NCI-H1092 treated with DMSO at 0.1 percent for 48 hours (cell line): ENCODE measurements at regions not wholly inside any gene's neighbourhood (a gene's known extent, or its start where the extent isn't known, plus 50 kb on each side); places are given as distances from the start of the nearest gene placed in this dataset.

Experiments used
- DNase-seq: peaks from one replicate; lab custom pipeline; 2025; lab: John Stamatoyannopoulos, UW

GRCh38 chrX:43508694-43509093 lies 147.4 kb upstream of the MAOA start:
- DNase-seq, result no peak

- no peak for DNase-seq
Observed at GRCh38 chrX:43510209-43510608, 145.9 kb upstream of the MAOA start.

DNA sequence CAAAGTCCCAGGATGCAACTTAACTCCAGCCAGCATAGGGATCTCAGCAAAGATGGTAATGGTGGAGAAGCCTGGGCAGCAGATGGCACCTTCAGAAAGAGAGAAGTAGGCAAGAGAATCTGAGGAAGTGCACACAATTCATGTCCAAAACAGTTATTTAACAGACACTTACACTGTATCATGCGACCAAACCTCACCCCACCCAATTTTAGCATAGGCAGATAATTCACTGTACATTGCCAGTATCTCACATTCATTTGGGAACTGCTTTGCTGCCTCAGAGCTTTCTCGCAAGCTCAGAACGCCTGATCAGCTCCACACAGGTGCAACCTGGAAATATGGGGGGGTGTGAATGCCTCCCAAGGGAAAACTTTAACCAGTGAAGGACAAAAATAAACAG lies 143.0 kb upstream of the MAOA start:
- no peak for DNase-seq

- DNase-seq, result no peak
Observed at GRCh38 chrX:43514820-43515219, 141.3 kb upstream of the MAOA start.

DNA sequence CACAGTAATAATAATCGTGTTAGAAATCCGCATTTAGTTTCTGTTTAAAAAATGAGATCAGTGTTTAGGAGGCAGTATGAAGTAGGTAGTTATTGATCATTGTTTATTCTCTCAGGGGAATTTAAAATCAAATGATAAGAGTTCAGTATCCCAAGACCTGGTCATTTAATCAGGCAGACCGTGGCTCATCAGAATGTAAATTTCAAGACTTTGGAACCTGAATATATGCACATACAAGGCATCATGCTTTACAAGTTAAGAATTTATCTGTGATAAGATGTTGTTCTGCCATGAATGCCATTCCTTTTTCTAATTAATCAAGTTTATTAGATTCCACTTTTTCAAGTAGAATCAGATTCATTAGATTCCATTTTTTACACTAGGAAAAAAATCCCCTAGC lies 133.5 kb upstream of the MAOA start:
- no peak for DNase-seq

- no peak for DNase-seq
Observed at GRCh38 chrX:43525901-43526610, 130.0 kb upstream of the MAOA start.

- DNase-seq, result no peak
Observed at GRCh38 chrX:43526878-43527277, 129.2 kb upstream of the MAOA start.

DNA sequence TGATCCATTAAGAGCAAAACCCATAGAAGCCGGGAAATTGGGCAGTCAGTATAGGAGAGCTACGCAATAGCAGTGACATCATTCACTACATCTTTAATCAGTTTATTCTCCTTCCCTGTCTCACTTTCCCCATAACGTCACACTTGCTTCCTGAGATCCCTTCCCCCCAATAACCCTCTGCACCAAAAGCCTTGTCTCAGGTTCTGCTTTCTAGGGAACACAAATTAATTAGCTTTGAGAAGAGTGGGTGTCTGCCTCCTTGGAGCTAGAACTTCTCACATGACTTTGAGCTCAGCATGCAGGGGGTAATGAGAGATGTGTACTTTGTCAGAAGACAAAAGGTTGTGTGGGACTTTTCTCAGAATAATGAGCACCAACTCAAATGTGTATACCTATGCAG lies 128.3 kb upstream of the MAOA start:
- no peak for DNase-seq

GRCh38 chrX:43530837-43531236 lies 125.3 kb upstream of the MAOA start:
- DNase-seq, result no peak

DNA sequence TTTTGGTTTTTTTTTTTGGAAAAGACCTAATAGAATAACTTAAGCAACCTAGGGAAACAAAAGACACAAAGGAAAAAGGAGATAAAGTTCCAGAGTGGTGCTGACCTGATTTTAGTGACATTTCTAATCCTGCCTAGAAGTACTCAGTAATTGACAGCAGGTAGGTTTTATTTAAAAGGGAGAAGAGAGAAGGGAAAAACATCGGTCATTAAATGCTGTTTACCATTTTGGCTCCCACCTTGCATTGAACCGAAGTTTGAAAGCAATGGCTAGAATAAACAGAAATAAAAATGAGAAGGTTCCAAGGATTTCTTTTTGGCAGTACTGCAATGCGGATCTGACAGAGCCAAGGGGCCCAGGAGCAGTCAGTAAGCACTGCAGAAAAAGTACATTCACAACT lies 115.8 kb upstream of the MAOA start:
- no peak for DNase-seq

DNA sequence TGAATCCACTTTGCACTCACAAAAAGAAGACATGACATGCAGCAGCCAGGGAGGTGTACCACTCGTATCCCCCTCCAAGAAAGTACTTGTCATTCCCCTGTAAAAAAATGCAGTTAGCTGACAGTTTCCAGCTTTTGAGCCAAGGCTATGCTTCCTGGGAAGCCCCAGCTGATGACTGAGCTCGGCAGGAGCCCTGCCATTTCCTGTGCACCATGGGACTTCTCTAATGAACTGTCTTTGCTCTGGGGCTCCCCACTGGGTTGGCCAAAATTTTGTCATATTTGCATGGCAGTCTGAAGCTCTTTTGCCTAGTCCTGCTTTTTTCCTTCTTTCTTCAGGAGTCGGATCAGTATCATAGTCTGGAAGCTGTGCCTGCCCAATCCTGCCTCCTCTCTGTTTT lies 104.5 kb upstream of the MAOA start:
- DNase-seq, result no peak

DNA sequence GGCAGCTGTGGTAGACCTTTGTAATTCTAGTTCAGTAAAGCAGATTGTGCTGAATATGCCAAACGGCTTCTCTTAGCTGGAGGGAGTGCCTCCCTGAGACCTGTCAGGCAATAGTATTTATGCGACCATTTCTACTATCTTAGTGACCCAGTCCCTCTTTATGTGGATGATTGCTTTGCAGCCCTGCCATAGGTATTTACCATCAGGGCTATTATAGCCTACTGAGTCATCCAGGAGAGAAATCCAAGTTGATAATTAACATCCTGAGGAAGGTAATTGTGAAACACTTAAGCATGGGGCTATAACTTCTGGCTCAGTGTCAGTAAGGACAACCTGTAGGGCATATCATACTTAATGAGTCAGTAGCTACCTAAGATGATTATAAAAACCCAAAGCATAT lies 103.9 kb upstream of the MAOA start:
- no peak for DNase-seq

DNA sequence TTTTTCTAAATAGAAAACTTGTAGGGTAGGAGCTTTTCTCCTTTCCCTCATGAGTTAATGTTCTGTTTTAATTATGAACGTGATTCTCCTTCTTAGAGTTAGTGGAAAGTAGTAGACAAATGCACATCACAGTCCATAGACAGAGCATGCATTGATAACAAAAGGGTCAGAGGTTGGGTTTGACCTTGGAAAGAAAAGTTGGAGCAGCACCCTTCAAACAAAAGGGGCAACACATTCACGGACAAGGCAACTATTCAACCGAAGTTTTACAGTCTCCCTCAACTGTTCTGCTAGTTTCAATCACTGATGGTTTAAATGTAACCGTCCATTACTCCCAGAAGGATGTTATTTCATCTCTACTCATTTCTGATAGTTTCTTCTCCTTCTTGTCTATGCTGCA lies 103.4 kb upstream of the MAOA start:
- no peak for DNase-seq

DNA sequence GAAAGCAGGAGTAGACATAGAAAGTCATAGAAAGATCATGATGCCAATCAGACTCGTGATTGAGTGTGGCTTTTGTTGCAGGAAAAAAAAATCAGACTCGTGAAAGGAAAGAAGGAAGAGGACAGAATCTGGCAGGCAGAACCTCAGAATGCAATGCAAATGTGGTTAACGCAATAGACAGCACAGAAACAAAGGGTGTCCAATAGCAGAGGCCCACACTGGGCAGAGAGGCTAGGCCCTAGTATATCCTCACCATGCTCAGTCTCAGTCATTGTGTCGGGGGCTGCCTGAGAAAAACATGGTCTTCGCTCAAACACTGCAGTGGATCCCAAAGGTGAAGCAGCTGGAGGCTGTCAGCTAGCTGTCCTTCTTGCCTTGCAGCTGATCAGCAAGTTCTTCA lies 102.8 kb upstream of the MAOA start:
- DNase-seq, result no peak

DNA sequence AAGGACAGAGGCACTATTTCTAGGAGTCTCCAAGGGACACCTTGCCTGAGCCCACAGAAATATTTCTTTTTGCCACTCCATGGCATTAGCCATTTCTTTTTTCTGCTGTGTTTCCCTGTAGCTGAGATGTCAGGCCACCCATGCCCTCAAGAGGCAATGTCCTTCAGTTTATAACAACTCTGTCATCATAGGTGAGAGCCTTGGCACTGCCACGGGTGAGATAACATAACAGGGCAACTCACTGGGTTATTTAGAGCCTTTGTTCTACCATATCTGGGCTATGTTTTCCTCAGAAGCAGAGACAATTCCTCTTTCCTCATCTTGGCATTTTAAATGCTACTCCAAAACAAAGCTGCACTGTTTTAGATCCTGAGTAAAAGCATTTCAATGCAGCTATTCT lies 99.9 kb upstream of the MAOA start:
- DNase-seq, result no peak

GRCh38 chrX:43557792-43558191 lies 98.3 kb upstream of the MAOA start:
- peak; percentile 40 for DNase-seq

GRCh38 chrX:43559644-43560043 lies 96.5 kb upstream of the MAOA start:
- peak; percentile 51 for DNase-seq

DNA sequence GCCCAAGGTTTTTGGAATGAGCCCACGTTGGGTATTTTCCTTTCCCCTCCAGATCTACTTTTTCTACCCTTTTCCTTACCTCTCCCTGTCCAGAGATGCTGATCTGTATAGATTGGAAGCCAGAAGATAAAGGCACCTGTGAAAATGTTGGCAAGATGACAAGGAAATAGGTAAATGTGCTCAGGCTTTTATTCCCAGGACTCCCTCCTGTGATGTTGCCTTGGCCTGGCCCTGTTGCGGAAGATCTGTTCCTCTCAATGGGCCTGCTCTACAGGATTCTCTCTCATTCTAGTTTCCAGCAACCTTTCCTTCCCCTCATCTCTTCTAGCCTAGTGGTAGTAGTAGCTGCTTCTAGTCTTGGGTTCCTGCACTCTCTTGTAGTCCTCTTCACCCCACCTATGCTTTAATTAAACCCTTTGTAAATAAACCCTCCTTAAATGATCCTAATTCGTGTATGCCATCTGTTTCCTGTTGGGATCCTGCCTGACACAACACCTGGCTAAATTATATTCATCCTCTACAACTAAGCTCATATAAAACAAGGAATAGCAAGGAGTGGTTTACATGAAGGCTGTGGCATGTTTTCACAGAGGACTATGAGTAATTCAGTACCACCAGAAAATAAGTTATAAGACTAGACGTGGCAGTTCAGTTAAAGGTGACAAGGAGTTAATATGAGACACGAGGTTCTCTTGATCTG lies 95.7 kb upstream of the MAOA start:
- peak; percentile 17 for DNase-seq

DNA sequence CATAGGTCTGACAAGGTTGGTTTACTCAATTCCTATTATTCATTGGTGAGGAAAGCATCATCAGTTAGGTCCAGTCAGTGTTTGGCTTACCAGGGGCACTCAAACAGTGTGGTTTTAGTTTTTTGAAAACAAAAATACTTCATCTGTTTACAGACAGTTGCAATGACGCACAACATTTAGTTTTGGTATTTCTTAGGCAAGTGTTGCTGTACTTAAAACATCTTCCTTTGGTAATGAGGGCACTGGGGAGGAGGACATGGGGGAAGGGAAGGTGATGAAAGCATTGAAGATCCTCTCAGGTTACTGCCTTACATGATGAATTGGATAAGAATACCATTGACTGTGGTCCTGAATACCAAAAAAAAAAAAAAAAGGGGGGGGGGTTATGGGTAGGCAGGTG lies 93.7 kb upstream of the MAOA start:
- no peak for DNase-seq

DNA sequence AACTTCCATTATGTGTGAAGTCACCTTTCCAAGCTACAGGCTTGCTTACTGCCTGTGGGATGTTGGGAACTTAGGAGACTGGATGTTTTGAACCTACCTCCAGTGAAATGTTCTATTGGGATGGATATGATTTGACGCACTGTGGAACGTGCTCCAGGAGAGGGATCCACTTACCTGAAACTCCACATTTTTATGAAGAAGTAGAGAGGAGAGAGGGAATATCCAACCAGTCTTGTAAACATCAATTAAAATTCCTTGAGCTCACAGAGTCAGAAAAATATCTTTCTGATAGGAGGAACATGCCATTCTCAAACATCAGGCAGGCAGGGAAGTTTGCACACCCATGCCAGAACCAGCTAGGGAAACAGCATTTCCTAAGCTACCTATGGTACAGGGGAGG lies 91.1 kb upstream of the MAOA start:
- no peak for DNase-seq

- no peak for DNase-seq
Observed at GRCh38 chrX:43566170-43566569, 89.9 kb upstream of the MAOA start.

DNA sequence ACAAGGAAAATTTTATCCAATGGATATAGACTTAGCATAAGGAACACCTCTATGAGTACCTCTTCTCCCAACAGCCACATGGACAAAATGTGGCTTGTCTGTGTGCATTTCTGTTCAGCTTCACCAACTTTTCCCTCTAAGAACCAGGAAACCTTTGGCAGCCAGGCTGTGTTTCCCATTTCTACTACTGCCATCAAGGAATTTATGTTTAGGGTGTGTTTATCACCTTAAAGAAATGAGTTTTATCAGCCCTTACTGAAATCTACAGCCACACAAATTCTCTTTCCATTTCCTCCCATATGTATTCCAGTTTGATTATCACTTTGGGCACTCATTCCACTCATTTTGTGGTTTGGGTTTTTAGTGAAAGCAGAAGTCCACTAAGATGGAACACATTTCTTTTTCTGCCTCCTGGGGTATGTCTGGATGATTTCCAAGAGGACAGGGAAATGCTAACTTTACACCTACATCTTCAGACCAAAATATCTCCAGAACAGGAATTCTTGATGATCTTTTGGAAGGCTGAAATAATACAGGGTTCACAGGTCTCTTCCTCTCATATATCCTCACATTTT lies 82.6 kb upstream of the MAOA start:
- DNase-seq, result no peak

DNA sequence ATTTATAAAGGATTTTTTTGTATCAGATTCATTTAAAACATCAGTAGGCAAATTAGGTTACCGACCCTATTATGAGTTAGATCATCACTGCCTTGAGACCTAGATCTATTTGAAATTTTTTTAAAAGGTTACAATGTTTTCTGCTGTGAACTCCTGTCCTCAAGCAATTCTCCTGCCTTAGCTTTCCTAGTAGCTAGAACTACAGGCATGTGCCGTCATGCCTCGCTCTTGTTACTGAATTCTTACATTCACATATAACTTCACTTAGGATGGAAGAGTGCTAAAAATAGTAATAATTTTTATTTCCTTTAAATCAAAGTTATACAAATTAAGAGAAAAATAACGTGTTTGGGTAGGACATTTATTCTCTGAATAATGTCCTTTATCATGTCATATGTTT lies 75.5 kb upstream of the MAOA start:
- DNase-seq, result no peak

- DNase-seq, result no peak
Observed at GRCh38 chrX:43581167-43581566, 74.9 kb upstream of the MAOA start.
